ENCODE measurements at regions not wholly inside any gene's neighbourhood (a gene's known extent, or its start where the extent isn't known, plus 50 kb on each side); places are given as distances from the start of the nearest gene placed in this dataset.

GRCh38 chr12:126210026-126210425 lies 1144.8 kb downstream of the AACS start:
- peaks cover 3 to 4% (median 4%) of the 10 kb centered on the region in 4 experiments; a peak in 5 of 7 replicates for H3K4me1 ChIP-seq (replicated peaks in 1 of 4; ENCODE audit: control insufficient read depth in 3 of 4, insufficient read depth in 4 of 4, low read length in 3 of 4)
- no peak overlapping the region for H2BK120ac ChIP-seq (replicated peaks; ENCODE audit: low read depth, low read length)
- H2BK15ac ChIP-seq (ENCODE audit: low read length), result no peak overlapping the region
- H3K56ac ChIP-seq (replicated peaks; ENCODE audit: insufficient read length, low read depth, low read length), result no peak overlapping the region
- no peak overlapping the region for H4K5ac ChIP-seq (ENCODE audit: insufficient read length, low read depth, low read length)
- H4K91ac ChIP-seq (replicated peaks; ENCODE audit: insufficient read length, low read length), result no peak overlapping the region
- no peak overlapping the region for H2BK12ac ChIP-seq (ENCODE audit: low read depth, low read length)
- no peaks in the 10 kb centered on the region for H3K79me1 ChIP-seq (ENCODE audit: low read depth, low read length)
- no peak overlapping the region for H3K14ac ChIP-seq (ENCODE audit: insufficient read length)
- H3K27ac ChIP-seq (ENCODE audit: low read depth, low read length), result no peak overlapping the region
- H4K20me1 ChIP-seq (replicated peaks in 1 of 2; ENCODE audit: control insufficient read depth in 1 of 2, insufficient read depth in 2 of 2, low read length in 2 of 2), result no peaks in the 10 kb centered on the region
- no peak overlapping the region for H3K18ac ChIP-seq (ENCODE audit: extremely low read depth, low read length)
- H3K27me3 ChIP-seq (replicated peaks in 1 of 4; ENCODE audit: control insufficient read depth in 3 of 4, extremely low read depth in 1 of 4, insufficient read depth in 3 of 4, low read length in 3 of 4), result no peaks in the 10 kb centered on the region
- FAIRE-seq, result no peak
- 93% methylated on average over 4 of the region's 4 CpGs; no CpG with 5 or more reads in 1 of the 2 experiments for WGBS, 2 experiments (ENCODE audit: extremely low coverage in 1 of 2, insufficient coverage in 1 of 2, insufficient read length in 1 of 2, insufficient replicate concordance in 2 of 2, low coverage in 1 of 2, low lambda C conversion rate in 2 of 2, missing lambda C conversion rate in 1 of 2)
- no peaks in the 10 kb centered on the region for H3K36me3 ChIP-seq (ENCODE audit: control insufficient read depth in 2 of 4, insufficient read depth in 4 of 4, low read length in 3 of 4)
- ChIA-PET POLR2A (ENCODE audit: partially characterized antibody) (no interaction called here), CTCF (ENCODE audit: partially characterized antibody) (no interaction called here)
- no peaks in the 10 kb centered on the region for H3K79me2 ChIP-seq (ENCODE audit: control insufficient read depth in 1 of 2, insufficient read depth in 2 of 2, low read length in 2 of 2)
- no peak for DNase-seq (ENCODE audit: low read depth in 1 of 2, low spot score in 2 of 2)
- H3K9me3 ChIP-seq (ENCODE audit: insufficient read depth in 2 of 2, low read depth in 1 of 2, low read length in 1 of 2), result no peaks in the 10 kb centered on the region
- H3K9ac ChIP-seq (replicated peaks in 1 of 4; ENCODE audit: extremely low read depth in 1 of 4, low read depth in 3 of 4, low read length in 3 of 4), result no peak overlapping the region
- H3K4me2 ChIP-seq (ENCODE audit: insufficient read depth in 1 of 2, low read depth in 2 of 2, low read length in 2 of 2), result no peak overlapping the region
- H3K4me3 ChIP-seq (ENCODE audit: extremely low read depth in 1 of 4, insufficient read depth in 2 of 4, low read depth in 3 of 4, low read length in 4 of 4), result no peak overlapping the region
- no peak overlapping the region for H2AFZ ChIP-seq (ENCODE audit: low read length)
- no peak overlapping the region for H2BK5ac ChIP-seq (ENCODE audit: low read depth, low read length)
- H3K23me2 ChIP-seq (ENCODE audit: low read depth, low read length), result no peaks in the 10 kb centered on the region
- H3K23ac ChIP-seq (ENCODE audit: insufficient read length), result no peak overlapping the region
- no peak overlapping the region for H2BK20ac ChIP-seq (ENCODE audit: low read length)
- no peak for TF ChIP-seq KDM4A (IDR thresholded peaks at IDR 0.05; ENCODE audit: low read depth, low read length, severe bottlenecking)
- TF ChIP-seq TCF12 (IDR thresholded peaks at IDR 0.05; ENCODE audit: low read depth, low read length), result no peak
- TF ChIP-seq, protein P1, sequence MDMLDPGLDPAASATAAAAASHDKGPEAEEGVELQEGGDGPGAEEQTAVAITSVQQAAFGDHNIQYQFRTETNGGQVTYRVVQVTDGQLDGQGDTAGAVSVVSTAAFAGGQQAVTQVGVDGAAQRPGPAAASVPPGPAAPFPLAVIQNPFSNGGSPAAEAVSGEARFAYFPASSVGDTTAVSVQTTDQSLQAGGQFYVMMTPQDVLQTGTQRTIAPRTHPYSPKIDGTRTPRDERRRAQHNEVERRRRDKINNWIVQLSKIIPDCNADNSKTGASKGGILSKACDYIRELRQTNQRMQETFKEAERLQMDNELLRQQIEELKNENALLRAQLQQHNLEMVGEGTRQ (IDR thresholded peaks at IDR 0.05; ENCODE audit: low read length), result no peak
- no peak for TF ChIP-seq SUZ12 (IDR thresholded peaks at IDR 0.05; ENCODE audit: low read length)
- H2AK5ac ChIP-seq (ENCODE audit: low read depth, low read length), result no peak overlapping the region
- H4K8ac ChIP-seq (ENCODE audit: extremely low read depth, insufficient read depth, low read length), result no peak overlapping the region
- H3K4ac ChIP-seq (replicated peaks; ENCODE audit: insufficient read length, low read depth, low read length), result no peak overlapping the region
